ENCODE measurements at regions not wholly inside any gene's neighbourhood (a gene's known extent, or its start where the extent isn't known, plus 50 kb on each side); places are given as distances from the start of the nearest gene placed in this dataset.

DNA sequence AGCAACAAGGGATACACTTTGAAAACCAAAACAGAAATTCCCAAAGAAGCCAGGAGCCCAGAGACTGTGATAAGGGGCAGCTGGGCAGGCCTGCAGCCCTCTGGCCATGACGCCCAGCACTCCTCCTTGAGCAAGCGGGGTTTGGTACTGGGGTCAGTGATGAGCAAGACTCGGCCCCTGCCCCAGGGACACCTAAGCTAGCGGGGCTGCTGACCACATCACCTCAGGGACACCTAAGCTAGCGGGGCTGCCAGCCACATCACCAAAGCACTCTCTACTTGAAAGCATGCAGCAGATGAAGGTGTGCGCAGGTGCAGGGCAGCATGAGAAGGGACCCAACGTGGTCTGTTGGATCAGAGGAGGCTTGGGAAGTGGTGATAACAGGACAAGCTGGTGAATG, 108.0 kb upstream of the PPP2R2D start:
- TF ChIP-seq, protein P1, sequence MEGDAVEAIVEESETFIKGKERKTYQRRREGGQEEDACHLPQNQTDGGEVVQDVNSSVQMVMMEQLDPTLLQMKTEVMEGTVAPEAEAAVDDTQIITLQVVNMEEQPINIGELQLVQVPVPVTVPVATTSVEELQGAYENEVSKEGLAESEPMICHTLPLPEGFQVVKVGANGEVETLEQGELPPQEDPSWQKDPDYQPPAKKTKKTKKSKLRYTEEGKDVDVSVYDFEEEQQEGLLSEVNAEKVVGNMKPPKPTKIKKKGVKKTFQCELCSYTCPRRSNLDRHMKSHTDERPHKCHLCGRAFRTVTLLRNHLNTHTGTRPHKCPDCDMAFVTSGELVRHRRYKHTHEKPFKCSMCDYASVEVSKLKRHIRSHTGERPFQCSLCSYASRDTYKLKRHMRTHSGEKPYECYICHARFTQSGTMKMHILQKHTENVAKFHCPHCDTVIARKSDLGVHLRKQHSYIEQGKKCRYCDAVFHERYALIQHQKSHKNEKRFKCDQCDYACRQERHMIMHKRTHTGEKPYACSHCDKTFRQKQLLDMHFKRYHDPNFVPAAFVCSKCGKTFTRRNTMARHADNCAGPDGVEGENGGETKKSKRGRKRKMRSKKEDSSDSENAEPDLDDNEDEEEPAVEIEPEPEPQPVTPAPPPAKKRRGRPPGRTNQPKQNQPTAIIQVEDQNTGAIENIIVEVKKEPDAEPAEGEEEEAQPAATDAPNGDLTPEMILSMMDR (IDR thresholded peaks at IDR 0.05): no peak

GRCh38 chr10:131795761-131796160, 105.0 kb upstream of the PPP2R2D start:
- Histone ChIP-seq H3K4me2 (replicated peaks; ENCODE audit: extremely low read depth, low read length, poor library complexity, severe bottlenecking) (no peak overlapping the region), H3K27me3 (ENCODE audit: control insufficient read depth in 2 of 2, insufficient read depth in 2 of 2, low read length in 2 of 2) (no peaks in the 10 kb centered on the region), H3K36me3 (replicated peaks in 1 of 2; ENCODE audit: control insufficient read depth in 1 of 2, insufficient read depth in 2 of 2, low read length in 2 of 2) (no peaks in the 10 kb centered on the region), H3K4me3 (replicated peaks in 1 of 3; ENCODE audit: low read depth in 2 of 3, low read length in 3 of 3) (no peak overlapping the region), H2AFZ (ENCODE audit: insufficient read depth, low read depth, low read length, poor library complexity, severe bottlenecking) (no peak overlapping the region), H3K4me1 (ENCODE audit: control insufficient read depth in 1 of 2, insufficient read depth in 2 of 2, low read length in 2 of 2) (no peaks in the 10 kb centered on the region), H3K9me3 (replicated peaks in 1 of 2; ENCODE audit: control insufficient read depth in 1 of 2, insufficient read depth in 1 of 2, low read length in 2 of 2) (peaks cover 6 to 12% of the 10 kb centered on the region in 2 donors), H3K9ac (ENCODE audit: insufficient read depth, low read length, poor library complexity, severe bottlenecking) (no peak overlapping the region), H3K79me2 (ENCODE audit: insufficient read depth, low read length) (no peaks in the 10 kb centered on the region), H4K20me1 (ENCODE audit: insufficient read depth, low read length) (no peaks in the 10 kb centered on the region), H3K27ac (ENCODE audit: low read depth in 1 of 2, low read length in 2 of 2) (no peak overlapping the region)
- H3K9me3 Mint-ChIP-seq: peaks cover 5 to 18% (median 11%) of the 10 kb centered on the region in 7 donors
- no peaks in the 10 kb centered on the region for H3K36me3 Mint-ChIP-seq
- WGBS (ENCODE audit: insufficient coverage): no CpG with 5 or more reads among the region's 2 CpGs
- no peak overlapping the region for H3K27ac Mint-ChIP-seq
- H3K27me3 Mint-ChIP-seq (ENCODE audit: low read depth in 3 of 3): peaks cover 2 to 6% (median 3%) of the 10 kb centered on the region in 3 donors
- intact Hi-C loops (cut with micrococcal nuclease): no loop called here
- H3K4me3 Mint-ChIP-seq: no peak overlapping the region
- H3K4me1 Mint-ChIP-seq: no peaks in the 10 kb centered on the region
- TF ChIP-seq, protein P1 (IDR thresholded peaks at IDR 0.05): no peak
- DNase-seq: no peak

More for the DNA sequence above, 108.0 kb upstream of the PPP2R2D start:
- Histone ChIP-seq H3K9ac (ENCODE audit: insufficient read depth, low read length, poor library complexity, severe bottlenecking) (no peak overlapping the region), H3K79me2 (ENCODE audit: insufficient read depth, low read length) (no peaks in the 10 kb centered on the region), H2AFZ (ENCODE audit: insufficient read depth, low read depth, low read length, poor library complexity, severe bottlenecking) (no peak overlapping the region), H3K4me3 (replicated peaks in 1 of 3; ENCODE audit: low read depth in 2 of 3, low read length in 3 of 3) (no peak overlapping the region), H3K9me3 (replicated peaks in 1 of 2; ENCODE audit: control insufficient read depth in 1 of 2, insufficient read depth in 1 of 2, low read length in 2 of 2) (peaks cover 6 to 8% of the 10 kb centered on the region in 2 donors), H3K27me3 (ENCODE audit: control insufficient read depth in 2 of 2, insufficient read depth in 2 of 2, low read length in 2 of 2) (no peaks in the 10 kb centered on the region), H3K36me3 (replicated peaks in 1 of 2; ENCODE audit: control insufficient read depth in 1 of 2, insufficient read depth in 2 of 2, low read length in 2 of 2) (no peaks in the 10 kb centered on the region), H3K27ac (ENCODE audit: low read depth in 1 of 2, low read length in 2 of 2) (no peak overlapping the region), H4K20me1 (ENCODE audit: insufficient read depth, low read length) (no peaks in the 10 kb centered on the region), H3K4me1 (ENCODE audit: control insufficient read depth in 1 of 2, insufficient read depth in 2 of 2, low read length in 2 of 2) (no peaks in the 10 kb centered on the region), H3K4me2 (replicated peaks; ENCODE audit: extremely low read depth, low read length, poor library complexity, severe bottlenecking) (no peak overlapping the region)
- Mint-ChIP-seq H3K27ac (no peak overlapping the region), H3K9me3 (peaks cover 0 to 10% (median 3%) of the 10 kb centered on the region in 7 donors), H3K4me3 (no peak overlapping the region), H3K36me3 (no peaks in the 10 kb centered on the region), H3K4me1 (no peaks in the 10 kb centered on the region), H3K27me3 (ENCODE audit: low read depth in 3 of 3) (peaks cover 5 to 7% (median 6%) of the 10 kb centered on the region in 3 donors)
- DNase-seq: no peak
- WGBS (ENCODE audit: insufficient coverage): 91% methylated on average over 7 of the region's 7 CpGs
- intact Hi-C loops (cut with micrococcal nuclease): no loop called here

Measured in CD14-positive monocyte (primary cell).